MCF 10A (cell line): ENCODE measurements at regions not wholly inside any gene's neighbourhood (a gene's known extent, or its start where the extent isn't known, plus 50 kb on each side); places are given as distances from the start of the nearest gene placed in this dataset.

Experiments used
- BruUV-seq: library from RNA; stranded (reverse); fragments of 400-500 nt; replicated peaks from 2 replicates; lab custom pipeline; 2021; lab: Mats Ljungman, UMichigan
- CTCF ChIA-PET: fragments of 300-600 bp; sonication (Branson Sonifier 250); formaldehyde crosslinking; extraction: SDS; loops from one replicate; lab custom pipeline; 2021; ENCODE audit warnings: antibody characterized with exemption, inconsistent platforms; lab: Yijun Ruan, JAX
- POLR2A ChIA-PET: fragments of 300-600, 350-650 bp; sonication (Branson Sonifier 250); formaldehyde crosslinking; extraction: SDS; loops from one replicate; lab custom pipeline; 2020; ENCODE audit warnings: antibody characterized with exemption, inconsistent platforms; lab: Yijun Ruan, JAX
- DNase-seq: peaks from one replicate; pipeline ENCODE4 v3.0.0-alpha.2; 2018; ENCODE audit not compliant: unreplicated experiment
- H3K27ac Mint-ChIP-seq: one replicate; pipeline ENCODE4 v1.8.0; 2022; ENCODE audit warnings: mild to moderate bottlenecking, low read depth, mixed read lengths; ENCODE audit not compliant: unreplicated experiment
- H3K27me3 Mint-ChIP-seq: one replicate; pipeline ENCODE4 v1.8.0; 2022; ENCODE audit warnings: mixed read lengths; ENCODE audit not compliant: insufficient read depth, unreplicated experiment
- H3K36me3 Mint-ChIP-seq: one replicate; pipeline ENCODE4 v1.8.0; 2022; ENCODE audit warnings: mild to moderate bottlenecking, moderate library complexity, mixed read lengths; ENCODE audit not compliant: insufficient read depth, unreplicated experiment
- H3K4me1 Mint-ChIP-seq: one replicate; pipeline ENCODE4 v1.8.0; 2022; ENCODE audit warnings: mixed read lengths; ENCODE audit not compliant: insufficient read depth, unreplicated experiment
- H3K4me3 Mint-ChIP-seq: one replicate; pipeline ENCODE4 v1.8.0; 2022; ENCODE audit warnings: mild to moderate bottlenecking, moderate library complexity, mixed read lengths; ENCODE audit not compliant: unreplicated experiment
- H3K9me3 Mint-ChIP-seq: one replicate; pipeline ENCODE4 v1.8.0; 2022; ENCODE audit warnings: mixed read lengths; ENCODE audit not compliant: unreplicated experiment
- CTCF ChIP-seq: fragments of 200-600 bp; IDR thresholded peaks from one replicate; pipeline ENCODE4 v1.8.0; 2022; ENCODE audit warnings: antibody characterized with exemption, mild to moderate bottlenecking; ENCODE audit not compliant: unreplicated experiment
- intact Hi-C: fragments of 100-400 bp; cut with micrococcal nuclease; formaldehyde crosslinking; loops from 2 replicates; pipeline ENCODE4 v1.14.1; 2022

- intact Hi-C loops = no loop called here
- no peaks in the 10 kb centered on the region for H3K4me1 Mint-ChIP-seq
- H3K36me3 Mint-ChIP-seq = no peaks in the 10 kb centered on the region
- no peak overlapping the region for H3K27ac Mint-ChIP-seq
- DNase-seq = no peak
- no peaks in the 10 kb centered on the region for H3K9me3 Mint-ChIP-seq
- ChIA-PET POLR2A (no interaction called here), CTCF (interaction anchor here (1.2 kb wide), 1 partner anchor 21 kb away, joined by 4 read pairs; no protein-coding TSS in a partner anchor)
- peaks cover 63% of the 10 kb centered on the region for H3K27me3 Mint-ChIP-seq
- no peak for TF ChIP-seq CTCF
- no peak overlapping the region for H3K4me3 Mint-ChIP-seq
- no TSS peak for BruUV-seq
Measured at GRCh38 chr20:52263757-52264156, 72.2 kb upstream of the ZFP64 start.

- H3K36me3 Mint-ChIP-seq = no peaks in the 10 kb centered on the region
- CTCF ChIA-PET = interaction anchor here (0.6 to 1.1 kb wide), 4 partner anchors 21 to 1301 kb away, joined by 3 to 6 read pairs (median 4); no protein-coding TSS in a partner anchor
- intact Hi-C loops = no loop called here
- H3K4me3 Mint-ChIP-seq = no peak overlapping the region
- BruUV-seq = no TSS peak
- no peaks in the 10 kb centered on the region for H3K9me3 Mint-ChIP-seq
- TF ChIP-seq CTCF = no peak
- DNase-seq = no peak
- H3K27ac Mint-ChIP-seq = no peak overlapping the region
- POLR2A ChIA-PET = no interaction called here
- H3K4me1 Mint-ChIP-seq = no peaks in the 10 kb centered on the region
- H3K27me3 Mint-ChIP-seq = peaks cover 58% of the 10 kb centered on the region
Measured at GRCh38 chr20:52261792-52262191, 70.2 kb upstream of the ZFP64 start.

GRCh38 chr20:52259295-52259694 is 67.7 kb upstream of the ZFP64 start:
- Mint-ChIP-seq H3K27ac (no peak overlapping the region), H3K4me1 (no peaks in the 10 kb centered on the region), H3K4me3 (no peak overlapping the region), H3K36me3 (no peaks in the 10 kb centered on the region), H3K9me3 (no peaks in the 10 kb centered on the region), H3K27me3 (peaks cover 40% of the 10 kb centered on the region)
- ChIA-PET CTCF (interaction anchor here (0.8 to 0.9 kb wide), 2 partner anchors 11 to 16 kb away, joined by 3 to 4 read pairs; no protein-coding TSS in a partner anchor), POLR2A (interaction anchor here (0.6 to 1.1 kb wide), 2 partner anchors 68 to 1801 kb away, joined by 3 read pairs; partner anchors contain the start of gene ZFP64)
- intact Hi-C loops = no loop called here
- TF ChIP-seq CTCF = no peak
- no peak for DNase-seq
- no TSS peak for BruUV-seq

- no peak overlapping the region for H3K4me3 Mint-ChIP-seq
- ChIA-PET CTCF (interaction anchor here (0.6 to 0.8 kb wide), 2 partner anchors 17 to 1472 kb away, joined by 3 to 4 read pairs; no protein-coding TSS in a partner anchor), POLR2A (no interaction called here)
- no peak for DNase-seq
- peaks cover 33% of the 10 kb centered on the region for H3K27me3 Mint-ChIP-seq
- intact Hi-C loops = no loop called here
- TF ChIP-seq CTCF = no peak
- H3K9me3 Mint-ChIP-seq = no peaks in the 10 kb centered on the region
- no peaks in the 10 kb centered on the region for H3K36me3 Mint-ChIP-seq
- H3K4me1 Mint-ChIP-seq = no peaks in the 10 kb centered on the region
- no peak overlapping the region for H3K27ac Mint-ChIP-seq
- no TSS peak for BruUV-seq
Measured at GRCh38 chr20:52256454-52256853, 64.9 kb upstream of the ZFP64 start.
